SU-DHL-6 (cell line): ENCODE measurements at regions not wholly inside any gene's neighbourhood (a gene's known extent, or its start where the extent isn't known, plus 50 kb on each side); places are given as distances from the start of the nearest gene placed in this dataset.

Experiments
- EZH2phosphoT487 ChIP-seq: fragments of 200-600 bp; sonication (generic), shearing (Covaris generic); conservative IDR thresholded peaks from 2 replicates; pipeline ENCODE4 v1.6.1; 2018; ENCODE audit warnings: mild to moderate bottlenecking, antibody characterized with exemption, low read length, moderate library complexity, mixed read lengths
- TF ChIP-seq, protein P1 (sequence below): fragments of 200-600 bp; sonication (generic); IDR thresholded peaks from one replicate; pipeline ENCODE4 v1.5.1; 2017; ENCODE audit warnings: antibody characterized with exemption, mild to moderate bottlenecking, low read length, moderate library complexity; ENCODE audit not compliant: insufficient read depth, poor library complexity, severe bottlenecking

DNA sequence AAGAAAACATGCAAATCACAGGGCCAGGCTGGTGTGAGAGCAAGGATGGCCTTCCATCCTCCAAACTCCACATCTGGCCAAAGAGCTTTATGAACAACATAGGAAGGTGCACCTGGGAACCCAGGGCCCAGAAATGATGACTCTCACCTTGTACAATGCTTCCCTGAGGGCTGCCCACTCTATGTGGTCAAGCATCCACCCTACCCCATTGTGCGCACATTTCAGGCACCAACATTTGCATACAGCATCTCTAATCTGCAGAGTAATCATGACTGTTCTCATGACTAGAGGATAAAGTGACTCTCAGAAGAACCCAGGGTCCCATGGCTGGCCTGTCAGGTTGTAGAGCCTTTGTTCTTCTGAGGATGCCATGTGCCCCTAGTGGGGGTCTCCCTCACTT lies 57.2 kb upstream of the NTF3 start:
- TF ChIP-seq, protein P1, sequence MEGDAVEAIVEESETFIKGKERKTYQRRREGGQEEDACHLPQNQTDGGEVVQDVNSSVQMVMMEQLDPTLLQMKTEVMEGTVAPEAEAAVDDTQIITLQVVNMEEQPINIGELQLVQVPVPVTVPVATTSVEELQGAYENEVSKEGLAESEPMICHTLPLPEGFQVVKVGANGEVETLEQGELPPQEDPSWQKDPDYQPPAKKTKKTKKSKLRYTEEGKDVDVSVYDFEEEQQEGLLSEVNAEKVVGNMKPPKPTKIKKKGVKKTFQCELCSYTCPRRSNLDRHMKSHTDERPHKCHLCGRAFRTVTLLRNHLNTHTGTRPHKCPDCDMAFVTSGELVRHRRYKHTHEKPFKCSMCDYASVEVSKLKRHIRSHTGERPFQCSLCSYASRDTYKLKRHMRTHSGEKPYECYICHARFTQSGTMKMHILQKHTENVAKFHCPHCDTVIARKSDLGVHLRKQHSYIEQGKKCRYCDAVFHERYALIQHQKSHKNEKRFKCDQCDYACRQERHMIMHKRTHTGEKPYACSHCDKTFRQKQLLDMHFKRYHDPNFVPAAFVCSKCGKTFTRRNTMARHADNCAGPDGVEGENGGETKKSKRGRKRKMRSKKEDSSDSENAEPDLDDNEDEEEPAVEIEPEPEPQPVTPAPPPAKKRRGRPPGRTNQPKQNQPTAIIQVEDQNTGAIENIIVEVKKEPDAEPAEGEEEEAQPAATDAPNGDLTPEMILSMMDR, result no peak
- TF ChIP-seq EZH2phosphoT487, result no peak
